GM12891 (cell line): ENCODE measurements at regions not wholly inside any gene's neighbourhood (a gene's known extent, or its start where the extent isn't known, plus 50 kb on each side); places are given as distances from the start of the nearest gene placed in this dataset.

Experiments used
- POLR2A ChIP-seq: IDR thresholded peaks from 2 replicates; pipeline ENCODE4 v1.6.1; 2011; ENCODE audit warnings: low read depth, low read length, control low read depth
- POLR2AphosphoS5 ChIP-seq: IDR thresholded peaks from 2 replicates; pipeline ENCODE4 v1.6.1; 2011; ENCODE audit warnings: low read depth, low read length, control low read depth

- TF ChIP-seq POLR2A (no peak), POLR2AphosphoS5 (no peak)
These were observed 1208.5 kb upstream of the ADGRL4 start for GRCh38 chr1:80214888-80215540.
